ENCODE measurements at regions not wholly inside any gene's neighbourhood (a gene's known extent, or its start where the extent isn't known, plus 50 kb on each side); places are given as distances from the start of the nearest gene placed in this dataset.
A peak's percentile ranks its signal among the peaks of the same experiment; 100 is the strongest.
"Not testable (repeated sequence)": the region's sequence is repeated elsewhere in the genome, so short reads cannot be mapped to it uniquely, and the experiment has no call there.

DNA sequence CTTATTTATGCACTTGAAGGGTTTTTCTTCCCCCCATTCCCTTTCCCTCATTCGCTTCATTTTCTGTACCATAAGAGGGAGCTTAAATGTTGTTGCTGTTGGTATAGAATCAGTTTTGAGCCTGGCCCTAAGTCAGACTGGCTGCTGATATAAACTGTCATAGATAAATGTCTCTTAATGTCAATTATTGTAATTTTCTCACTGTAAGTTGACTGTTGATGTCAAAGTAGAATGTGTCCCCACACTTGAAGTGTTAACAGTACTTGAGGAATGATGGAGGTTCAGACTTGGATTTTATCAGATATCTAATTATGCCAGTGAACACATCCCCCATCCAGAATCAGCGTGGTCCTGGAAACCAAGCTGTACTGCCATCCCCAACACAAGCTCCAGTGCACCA is 87.8 kb downstream of the PRR15 start:
- DNase-seq, result no peak

DNA sequence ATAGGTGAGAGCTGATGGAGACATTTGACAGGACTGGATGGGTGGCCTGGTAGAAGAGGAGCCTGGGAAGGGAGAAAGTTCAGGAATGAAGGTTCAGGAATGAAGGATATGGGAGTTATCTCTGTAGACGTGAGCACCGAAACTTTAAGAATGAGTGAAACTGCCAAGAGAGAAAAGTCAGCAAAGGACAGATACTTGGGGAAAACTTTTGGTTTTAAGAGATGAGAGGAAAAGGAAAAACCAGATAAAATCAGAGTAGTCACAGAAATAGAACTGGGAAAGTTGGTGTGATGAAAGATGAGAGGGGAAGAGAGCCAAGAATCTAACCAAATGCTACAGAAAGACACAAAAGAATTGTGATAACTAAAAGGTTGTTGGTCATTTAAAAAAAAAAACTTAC is 88.9 kb downstream of the PRR15 start:
- no peak for DNase-seq

DNA sequence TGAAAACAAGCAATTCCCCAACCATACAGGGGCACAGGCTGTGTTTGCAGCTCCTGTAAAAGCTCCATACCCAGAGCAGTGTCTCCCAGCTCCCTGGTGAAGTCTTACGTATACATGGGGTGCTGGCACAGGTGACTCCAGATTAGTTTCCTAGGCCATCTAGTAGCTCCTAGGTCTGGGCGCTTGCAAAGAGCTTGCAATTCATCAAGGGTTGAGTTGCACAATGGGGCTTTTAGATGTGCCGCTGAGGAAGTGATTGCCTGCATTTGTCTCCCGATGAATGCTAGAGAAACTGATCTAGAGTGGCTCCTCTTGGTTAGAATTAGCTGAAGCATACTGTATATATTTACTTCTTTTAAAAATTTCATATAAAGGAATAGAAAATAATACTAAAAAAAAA is 90.7 kb downstream of the PRR15 start:
- DNase-seq, result not testable (repeated sequence)

DNA sequence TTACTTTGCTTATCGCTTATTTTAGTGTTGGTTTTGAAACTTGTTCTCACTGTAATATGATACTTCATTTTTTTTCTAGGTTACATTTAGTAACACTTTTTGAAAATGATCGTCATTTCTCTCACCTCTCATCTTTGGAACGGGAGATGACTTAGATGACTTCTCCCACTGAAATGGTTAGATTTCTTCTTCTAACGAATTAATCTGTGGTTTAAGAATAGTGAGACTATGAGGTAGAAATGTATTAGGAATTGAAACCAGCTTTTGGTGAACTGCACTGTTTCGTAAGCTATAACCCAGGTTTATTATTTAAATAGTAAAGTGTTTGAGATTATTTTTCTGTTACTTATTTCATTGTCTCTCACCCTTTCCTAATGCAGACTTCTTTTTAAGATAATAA is 93.7 kb downstream of the PRR15 start:
- no peak for DNase-seq

DNA sequence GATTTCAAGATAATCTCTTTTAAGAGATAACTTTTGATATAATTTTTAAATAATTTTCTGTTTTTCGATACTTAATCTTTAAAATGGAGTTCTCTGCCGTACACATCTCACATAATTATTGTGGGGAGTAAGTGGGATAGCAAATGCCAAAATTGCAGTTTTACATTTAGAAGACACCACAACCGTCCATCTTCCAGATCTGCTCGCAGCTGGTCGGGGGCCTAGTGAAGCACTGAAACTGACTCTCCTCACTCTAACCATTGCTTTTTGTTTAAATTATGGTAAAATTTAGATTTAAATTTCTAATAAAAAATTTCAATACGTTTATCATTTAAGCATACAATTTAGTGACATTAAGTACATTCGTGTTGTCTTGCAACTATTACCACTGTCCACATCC is 94.2 kb downstream of the PRR15 start:
- DNase-seq, result no peak

DNA sequence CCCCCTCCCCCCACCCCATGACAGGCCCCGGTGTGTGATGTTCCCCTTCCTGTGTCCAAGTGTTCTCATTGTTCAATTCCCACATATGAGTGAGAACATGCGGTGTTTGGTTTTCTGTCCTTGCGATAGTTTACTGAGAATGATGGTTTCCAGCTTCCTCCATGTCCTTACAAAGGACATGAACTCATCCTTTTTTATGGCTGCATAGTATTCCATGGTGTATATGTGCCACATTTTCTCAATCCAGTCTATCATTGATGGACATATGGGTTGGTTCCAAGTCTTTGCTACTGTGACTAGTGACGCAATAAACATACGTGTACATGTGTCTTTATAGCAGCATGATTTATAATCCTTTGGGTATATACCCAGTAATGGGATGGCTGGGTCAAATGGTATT is 95.6 kb downstream of the PRR15 start:
- not testable (repeated sequence) for DNase-seq

DNA sequence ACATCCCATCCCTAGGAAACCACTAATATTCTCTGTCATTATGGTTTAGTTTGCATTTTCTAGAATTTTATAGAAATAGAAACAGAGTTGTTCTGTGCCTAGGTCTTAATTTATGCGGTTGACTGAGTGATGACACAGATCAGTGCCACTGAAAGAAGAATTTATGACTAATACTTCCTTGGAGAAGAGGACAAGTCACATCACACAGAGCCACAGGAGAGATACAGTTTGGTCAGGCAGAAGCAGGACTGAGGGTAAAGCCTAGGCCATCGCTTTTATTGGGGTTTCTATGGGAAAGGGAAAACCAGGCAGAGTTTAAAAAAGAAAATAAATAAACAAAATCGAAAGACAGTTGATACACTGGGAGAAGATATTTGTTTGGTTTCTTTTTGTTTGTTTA is 99.3 kb downstream of the PRR15 start:
- not testable (repeated sequence) for DNase-seq

DNA sequence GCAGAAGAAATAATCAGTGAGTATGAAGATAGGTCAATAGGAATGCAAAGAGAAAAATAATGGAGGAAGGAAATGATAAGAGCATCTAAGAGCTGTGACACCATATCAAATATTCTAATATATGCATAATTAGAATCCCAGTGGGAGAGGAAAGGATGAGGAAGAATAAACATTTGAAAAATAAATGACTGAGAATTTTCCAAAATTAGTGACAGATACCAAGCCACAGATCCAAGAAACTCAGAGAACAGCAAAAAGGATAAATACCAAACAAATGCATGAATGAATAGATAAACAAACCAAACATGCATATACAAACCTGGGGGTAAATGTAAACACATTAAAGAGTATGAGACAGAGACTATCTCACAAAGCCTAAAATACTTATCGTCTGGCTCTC is 101.4 kb downstream of the PRR15 start:
- DNase-seq, result not testable (repeated sequence)

DNA sequence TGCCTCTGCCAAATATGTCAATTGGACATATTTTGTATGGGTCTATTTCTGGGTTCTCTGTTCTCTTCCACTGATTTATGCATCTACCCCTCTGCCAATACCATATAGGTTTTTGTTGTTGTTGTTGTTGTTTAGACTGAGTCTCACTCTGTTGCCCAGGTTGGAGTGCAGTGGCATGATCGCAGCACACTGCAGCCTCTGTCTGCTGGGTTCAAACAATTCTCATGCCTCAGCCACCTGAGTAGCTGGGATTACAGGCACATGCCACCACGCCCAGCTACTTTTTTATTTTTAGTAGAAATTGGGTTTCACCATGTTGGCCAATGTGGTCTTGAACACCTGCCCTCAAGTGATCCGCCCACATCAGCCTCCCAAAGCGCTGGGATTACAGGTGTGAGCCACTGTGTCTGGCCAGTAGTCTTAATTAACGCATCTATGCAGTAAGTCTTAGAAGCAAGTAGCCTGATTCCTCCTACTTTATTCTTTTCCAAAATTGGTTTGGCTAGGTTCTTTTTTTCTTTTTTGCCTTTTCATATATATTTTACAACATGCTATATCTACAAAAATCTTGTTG is 103.5 kb downstream of the PRR15 start:
- DNase-seq, result not testable (repeated sequence)

DNA sequence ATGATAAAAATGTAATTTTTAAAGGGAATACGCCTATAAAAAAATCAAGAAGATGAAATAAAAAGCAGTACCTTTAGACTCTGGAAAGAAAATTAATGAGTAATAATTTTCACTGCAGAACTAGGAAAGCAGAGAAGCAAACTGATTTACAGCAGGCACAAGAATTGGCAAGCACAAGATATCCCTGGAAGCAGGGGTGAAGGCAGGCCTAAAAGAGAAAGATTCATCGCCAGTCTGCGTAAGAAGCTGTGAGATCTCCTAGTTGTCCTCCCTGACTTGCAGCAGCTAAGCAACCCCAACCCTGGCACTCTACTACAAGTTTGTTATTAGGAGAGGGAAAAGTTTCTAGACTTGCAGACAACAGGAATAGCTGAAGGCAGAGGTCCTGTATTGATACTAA is 107.7 kb downstream of the PRR15 start:
- not testable (repeated sequence) for DNase-seq

DNA sequence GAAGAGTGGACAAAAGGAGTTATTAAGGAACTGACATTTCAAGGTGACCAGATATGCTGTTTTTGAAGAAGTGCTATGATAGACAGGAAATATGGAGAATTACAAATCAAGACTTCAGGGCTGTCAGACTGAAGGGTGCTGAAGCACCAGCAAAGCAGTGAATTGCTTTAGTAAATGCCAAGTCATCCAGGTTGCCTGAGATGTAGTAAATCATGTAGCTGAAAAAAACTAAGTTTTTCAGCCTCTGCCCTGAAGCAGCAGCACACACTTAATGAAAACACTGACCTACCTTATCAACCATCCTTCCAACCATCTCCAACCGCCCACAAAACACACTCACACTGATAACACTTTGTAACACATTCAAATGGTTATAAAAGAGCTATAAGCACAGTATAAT is 110.0 kb downstream of the PRR15 start:
- DNase-seq, result not testable (repeated sequence)

DNA sequence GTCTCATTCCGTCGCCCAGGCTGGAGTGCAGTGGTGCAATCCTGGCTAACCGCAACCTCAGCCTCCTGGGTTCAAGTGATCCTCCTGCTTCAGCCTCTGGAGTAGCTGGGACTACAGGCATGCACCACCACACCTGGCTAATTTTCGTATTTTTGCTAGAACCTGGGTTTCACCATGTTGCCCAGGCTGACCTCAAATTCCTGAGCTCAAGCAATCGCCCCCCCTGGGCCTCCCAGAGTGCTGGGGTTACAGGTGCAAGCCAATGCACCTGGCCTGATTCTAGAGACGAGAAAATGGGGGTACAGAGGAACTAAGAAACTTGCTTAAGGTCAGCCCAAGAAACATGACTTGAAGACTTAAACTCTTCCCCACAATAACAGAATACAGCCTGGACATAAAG is 111.0 kb downstream of the PRR15 start:
- DNase-seq, result not testable (repeated sequence)

DNA sequence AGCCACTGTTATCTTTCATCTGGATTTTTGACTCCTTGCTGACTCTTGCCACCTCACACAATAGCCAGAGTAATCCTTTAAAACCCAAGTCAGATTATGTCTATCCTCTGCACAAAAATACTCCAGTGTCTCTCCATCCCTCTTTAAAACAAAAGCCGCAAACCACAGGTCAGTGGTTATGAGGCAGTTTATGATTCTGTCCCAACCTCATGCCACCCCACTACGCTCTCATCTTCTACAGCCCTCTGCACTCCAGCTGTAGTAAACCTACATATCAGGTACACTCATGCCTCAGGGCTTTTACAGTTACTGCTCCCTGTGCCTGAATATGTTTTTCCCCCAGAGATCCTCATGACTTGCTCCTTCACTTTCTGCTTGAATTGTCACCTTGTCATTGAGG is 113.6 kb downstream of the PRR15 start:
- DNase-seq, result not testable (repeated sequence)

DNA sequence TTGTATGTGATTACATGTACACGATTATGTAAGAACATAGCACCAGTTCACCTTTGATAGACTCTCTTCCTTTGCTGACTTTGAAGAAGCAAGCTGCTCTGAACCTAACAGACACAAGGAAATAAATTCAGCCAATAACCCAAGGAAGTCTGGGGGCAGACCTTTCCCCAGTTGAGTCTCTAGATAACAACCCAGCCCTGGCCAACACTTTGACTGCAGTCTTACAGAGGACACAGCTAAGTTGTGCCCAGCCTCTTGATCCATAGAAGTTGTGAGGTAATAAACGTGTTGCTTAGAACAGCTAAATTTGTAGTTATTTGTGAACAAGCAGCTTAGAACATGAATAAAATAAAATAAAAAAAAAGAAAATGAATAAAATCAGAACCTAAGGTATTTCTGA is 116.3 kb downstream of the PRR15 start:
- not testable (repeated sequence) for DNase-seq

DNA sequence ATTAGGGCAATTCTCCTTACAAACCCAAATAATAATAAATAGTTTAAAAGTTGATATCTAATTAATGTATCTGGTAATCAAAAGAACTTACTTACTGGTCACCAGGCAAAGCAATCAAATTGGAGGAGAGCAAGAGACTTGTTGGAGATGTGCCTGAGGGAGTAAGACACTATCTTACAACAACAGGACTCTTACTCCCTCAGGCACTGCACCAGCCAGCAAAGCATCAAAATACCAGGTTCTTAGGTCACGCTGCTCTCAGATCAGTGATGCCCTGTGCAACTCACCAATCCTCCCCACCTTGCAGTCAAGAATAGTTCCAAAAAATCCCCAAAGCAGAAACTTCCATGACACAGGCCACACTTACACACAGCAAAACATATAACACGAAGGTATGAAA is 117.0 kb downstream of the PRR15 start:
- DNase-seq, result not testable (repeated sequence)

DNA sequence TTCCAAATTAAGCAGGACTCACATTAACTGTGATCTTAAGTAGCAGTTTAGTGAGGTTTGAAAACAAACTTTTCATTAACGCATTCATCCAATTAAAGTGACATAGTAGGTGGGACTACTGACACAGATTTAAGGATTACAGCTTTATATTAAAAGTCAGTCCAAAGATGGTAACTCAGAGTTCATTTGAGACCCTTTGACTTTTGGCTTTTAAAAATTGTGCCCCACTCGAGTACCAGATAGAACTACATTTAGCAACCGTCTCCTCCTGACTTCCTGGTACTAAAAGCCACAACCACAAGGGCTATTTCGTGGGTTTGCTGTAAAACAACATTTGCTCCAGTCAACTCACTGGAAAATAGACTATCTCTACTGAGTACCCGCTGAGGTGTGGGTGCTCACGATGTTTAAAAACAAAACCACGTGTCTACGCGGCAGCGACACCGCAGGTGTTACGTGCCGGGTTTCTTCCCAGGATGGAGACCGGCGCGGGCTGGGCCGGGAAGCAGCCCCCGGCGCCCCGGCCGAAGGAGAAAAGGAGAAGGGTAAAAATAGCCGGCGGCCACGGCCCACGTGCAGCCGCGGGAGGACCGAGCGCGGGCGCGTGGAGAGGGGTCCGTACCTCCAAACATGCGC is 120.6 kb downstream of the PRR15 start:
- not testable (repeated sequence) for DNase-seq

DNA sequence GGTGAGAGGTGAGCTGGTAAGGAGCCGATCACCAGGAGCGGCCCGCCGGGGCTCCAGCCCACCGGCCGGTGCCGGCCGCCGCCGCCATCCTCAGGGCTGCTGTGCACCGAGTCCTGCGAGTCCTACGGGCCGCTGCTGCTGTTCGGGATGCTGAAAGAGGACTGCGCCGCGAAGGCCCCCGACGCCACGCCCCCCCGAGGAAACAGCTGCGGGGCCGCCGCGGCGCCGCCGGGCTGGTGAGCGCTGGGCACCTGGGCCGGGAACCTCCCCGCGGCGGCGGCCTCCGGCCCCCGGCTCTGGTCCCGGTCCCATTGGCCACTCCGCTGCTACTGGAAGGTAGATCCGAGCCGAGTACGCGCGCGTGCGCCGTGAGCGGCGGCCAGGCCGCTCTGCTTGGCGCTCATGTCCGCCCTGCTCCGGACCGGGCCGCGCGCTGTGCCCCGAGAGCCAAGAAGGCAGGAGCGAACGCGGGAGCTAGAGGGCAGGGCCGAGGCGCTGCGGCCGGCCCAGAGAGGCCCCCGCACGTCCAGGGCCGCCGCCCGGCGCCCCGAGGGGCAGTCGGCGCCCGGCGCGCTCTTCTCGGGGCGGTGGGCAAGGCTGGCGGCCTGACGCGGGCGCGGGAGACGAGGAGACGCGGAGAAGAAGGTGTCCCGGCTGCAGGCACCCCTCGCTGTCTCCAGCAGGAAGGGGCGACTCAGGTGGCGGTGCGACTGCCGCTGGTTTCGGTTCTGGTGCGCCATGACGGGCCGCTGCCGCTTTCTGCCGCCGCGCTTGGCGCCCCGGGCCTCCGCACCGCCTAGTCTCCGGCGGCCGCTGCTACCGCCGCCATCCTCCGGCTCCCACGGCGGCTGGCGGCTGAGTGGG is 121.3 kb upstream of the WIPF3 start:
- DNase-seq, result peak; percentile 27 to 70

DNA sequence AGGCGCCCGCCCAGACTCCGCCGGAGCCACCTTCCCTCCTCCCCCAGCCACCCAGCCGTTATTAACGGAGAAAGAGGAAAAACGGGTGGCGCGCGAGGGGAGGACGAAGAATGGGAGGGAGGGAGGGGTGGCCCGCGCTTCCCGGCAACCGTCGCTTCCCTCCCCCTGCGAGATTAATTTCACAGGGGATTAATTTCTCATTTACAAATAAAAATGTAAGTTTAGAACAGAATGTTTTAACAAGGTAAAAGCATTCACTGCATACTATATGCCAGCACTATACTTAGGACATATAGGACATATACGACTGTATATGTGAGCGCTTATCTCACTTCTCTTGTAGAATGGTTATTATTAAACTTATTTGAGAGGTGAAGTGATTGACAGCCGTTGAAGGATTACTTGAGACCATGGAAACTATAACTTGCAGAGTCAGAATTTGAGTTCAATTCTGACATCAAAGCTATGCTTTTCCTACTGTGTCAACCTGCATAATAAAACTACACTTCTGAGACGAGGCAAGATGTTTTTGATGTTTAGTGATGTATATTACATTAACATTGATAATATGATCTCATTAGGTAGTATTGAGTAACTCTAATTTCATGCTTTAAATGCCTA is 120.5 kb upstream of the WIPF3 start:
- not testable (repeated sequence) for DNase-seq

DNA sequence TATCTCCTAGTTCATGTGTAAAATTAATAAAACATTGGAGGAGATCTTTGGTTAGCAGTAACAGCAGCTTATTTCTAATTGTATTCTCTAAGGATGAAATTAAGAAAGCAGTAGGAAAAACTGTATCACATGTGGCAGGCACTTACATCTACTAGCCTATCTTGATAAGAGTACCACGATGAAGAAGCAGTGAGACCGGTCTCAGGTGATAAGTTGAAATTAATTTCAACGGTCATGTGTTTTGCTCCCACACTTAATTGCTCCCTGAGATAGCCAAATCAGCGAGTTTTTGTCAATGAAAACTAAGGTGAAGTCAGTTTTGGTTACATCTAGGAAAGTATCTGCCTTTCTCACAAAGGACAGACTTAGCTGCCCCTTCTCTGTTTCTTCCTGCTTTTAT is 115.8 kb upstream of the WIPF3 start:
- DNase-seq, result not testable (repeated sequence)

DNA sequence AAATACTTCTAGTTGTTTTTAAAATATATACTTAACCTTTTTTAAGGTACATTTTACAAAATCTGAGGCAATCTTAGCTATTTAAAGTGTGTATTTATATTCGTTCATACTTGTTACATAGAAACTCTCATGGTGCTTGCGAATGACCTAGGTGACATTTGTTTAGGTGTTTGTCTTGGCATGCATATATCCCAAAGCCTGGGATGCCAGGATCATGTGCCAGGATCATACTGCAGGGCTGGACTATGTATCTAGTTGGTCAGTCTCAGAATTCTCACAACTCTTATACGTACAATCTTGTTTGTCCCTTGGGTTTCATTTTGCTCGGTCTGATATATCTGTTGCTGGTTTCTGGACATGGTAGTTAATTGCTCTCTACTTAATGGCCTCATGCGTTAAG is 109.9 kb upstream of the WIPF3 start:
- DNase-seq, result not testable (repeated sequence)

DNA sequence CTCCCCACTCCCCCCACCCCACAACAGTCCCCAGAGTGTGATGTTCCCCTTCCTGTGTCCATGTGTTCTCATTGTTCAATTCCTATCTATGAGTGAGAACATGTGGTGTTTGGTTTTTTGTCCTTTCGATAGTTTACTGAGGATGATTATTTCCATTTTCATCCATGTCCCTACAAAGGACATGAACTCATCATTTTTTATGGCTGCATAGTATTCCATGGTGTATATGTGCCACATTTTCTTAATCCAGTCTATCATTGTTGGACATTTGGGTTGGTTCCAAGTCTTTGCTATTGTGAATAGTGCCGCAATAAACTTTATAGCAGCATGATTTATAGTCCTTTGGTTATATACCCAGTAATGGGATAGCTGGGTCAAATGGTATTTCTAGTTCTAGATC is 106.6 kb upstream of the WIPF3 start:
- not testable (repeated sequence) for DNase-seq

DNA sequence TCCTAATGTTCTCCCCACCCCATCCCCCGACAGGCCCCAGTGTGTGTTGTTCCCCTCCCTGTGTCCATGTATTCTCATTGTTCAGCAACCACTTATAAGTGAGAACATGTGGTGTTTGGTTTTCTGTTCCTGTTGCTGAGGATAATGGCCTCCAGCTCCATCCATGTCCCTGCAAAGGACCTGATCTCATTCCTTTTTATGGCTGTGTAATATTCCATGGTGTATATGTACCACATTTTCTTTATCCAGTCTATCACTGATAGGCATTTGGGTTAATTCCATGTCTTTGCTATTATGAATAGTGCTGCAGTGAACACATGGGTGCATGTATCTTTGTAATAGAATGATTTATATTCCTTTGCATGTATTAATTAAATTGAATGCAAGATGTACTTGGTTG is 104.8 kb upstream of the WIPF3 start:
- DNase-seq, result not testable (repeated sequence)

DNA sequence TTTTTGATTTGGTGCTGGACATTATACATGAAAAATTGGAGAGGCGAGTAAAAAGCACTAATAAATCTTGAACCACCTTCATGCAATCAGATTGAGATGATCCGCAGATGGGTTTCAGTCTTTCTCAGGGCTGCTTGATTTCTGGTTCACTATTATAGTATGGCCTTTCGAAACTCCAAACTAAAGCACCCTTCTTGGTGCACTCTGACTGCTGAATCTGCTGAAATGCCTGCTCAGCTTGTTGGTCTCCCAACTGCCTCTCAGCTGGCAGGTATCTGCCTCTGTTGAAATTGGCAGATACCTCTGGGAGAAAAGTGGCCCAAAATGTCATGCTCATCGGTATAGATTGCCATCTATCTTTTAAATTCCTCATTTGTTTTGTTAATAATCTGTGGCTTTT is 102.5 kb upstream of the WIPF3 start:
- DNase-seq, result not testable (repeated sequence)

Measured in hippocampal formation (tissue), 2 donors.